WTC11 (cell line): ENCODE measurements at regions not wholly inside any gene's neighbourhood (a gene's known extent, or its start where the extent isn't known, plus 50 kb on each side); places are given as distances from the start of the nearest gene placed in this dataset.
"Not testable (repeated sequence)": the region's sequence is repeated elsewhere in the genome, so short reads cannot be mapped to it uniquely, and the experiment has no call there.

Source experiments
- CDX4 ChIP-seq: fragments of 250-450 bp; sonication (Bioruptor Pico); IDR thresholded peaks from 2 replicates; pipeline ENCODE4 v1.9.0; 2021; ENCODE audit warnings: moderate library complexity, mild to moderate bottlenecking, inconsistent platforms, borderline replicate concordance
- ZNF121 ChIP-seq: sonication (generic); formaldehyde crosslinking; IDR thresholded peaks from 2 replicates; pipeline ENCODE4 v1.8.0; 2023; ENCODE audit warnings: missing genetic modification reagents

- TF ChIP-seq ZNF121; CDX4 (CRISPR knock-in tag): not testable (repeated sequence)
Measured at GRCh38 chr3:112755046-112755445, 91.6 kb downstream of the CD200R1L start.
